NCI-H2107 treated with DMSO at 0.1 percent for 48 hours (cell line): ENCODE measurements at regions not wholly inside any gene's neighbourhood (a gene's known extent, or its start where the extent isn't known, plus 50 kb on each side); places are given as distances from the start of the nearest gene placed in this dataset.
"Not testable (repeated sequence)": the region's sequence is repeated elsewhere in the genome, so short reads cannot be mapped to it uniquely, and the experiment has no call there.

Experiments
- DNase-seq: peaks from one replicate; lab custom pipeline; 2025; ENCODE audit not compliant: unreplicated experiment; lab: John Stamatoyannopoulos, UW

DNA sequence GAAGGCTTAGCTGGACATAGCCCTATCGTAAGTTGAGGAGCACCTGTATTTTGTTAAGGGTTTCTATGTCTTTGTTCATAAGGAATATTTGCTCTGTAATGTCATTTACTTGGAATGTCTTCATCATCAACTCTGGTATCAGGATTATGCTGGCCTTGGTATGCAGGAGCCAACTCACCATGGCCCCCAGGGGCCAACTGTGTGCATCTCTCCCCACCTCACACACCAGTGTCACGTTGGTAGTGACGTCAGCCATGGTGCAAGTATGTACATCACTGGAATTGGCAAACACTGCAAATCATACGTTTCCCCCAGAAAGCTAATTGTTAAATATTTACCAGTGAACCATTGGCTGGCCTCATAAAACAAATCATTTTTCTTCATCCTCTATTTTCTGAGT, 70.8 kb downstream of the YTHDF1 start:
- DNase-seq: no peak

DNA sequence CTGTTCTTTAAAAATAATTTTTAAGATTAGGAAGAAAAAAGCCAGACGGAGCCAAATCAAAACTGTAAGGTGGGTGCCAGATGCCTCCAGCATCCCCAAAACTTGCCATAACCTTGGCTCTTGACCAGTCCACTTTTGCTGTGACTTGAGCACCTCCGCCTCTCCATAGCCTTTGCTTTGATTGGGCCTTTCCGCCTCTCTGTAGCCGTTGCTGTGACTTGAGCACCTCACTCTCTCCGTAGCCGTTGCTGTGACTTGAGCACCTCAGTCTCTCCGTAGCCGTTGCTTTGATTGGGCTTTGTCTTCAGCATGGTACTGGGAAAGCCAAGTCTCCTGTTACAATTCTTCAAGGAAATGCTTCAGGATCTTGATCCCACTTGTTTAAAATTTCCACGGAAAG, 73.0 kb downstream of the YTHDF1 start:
- no peak for DNase-seq

DNA sequence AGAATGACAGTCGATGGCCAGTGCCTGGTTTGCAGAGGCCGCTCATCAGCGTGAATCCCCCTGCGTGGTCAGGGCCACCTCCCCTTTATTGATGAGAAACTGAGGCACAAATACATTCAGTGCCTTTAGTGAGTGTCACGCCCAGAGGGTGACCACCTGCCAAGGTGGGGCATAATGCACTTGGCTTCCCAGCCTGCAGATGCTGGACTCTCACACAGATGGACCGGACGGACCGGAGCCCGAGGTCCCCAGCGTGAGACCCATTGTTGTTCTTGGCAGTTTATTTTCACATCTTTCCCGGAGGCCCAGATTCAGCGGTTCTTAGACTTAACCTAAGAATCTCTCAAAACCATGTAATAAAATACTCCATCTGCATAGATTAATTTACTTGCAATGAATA, 74.4 kb downstream of the YTHDF1 start:
- DNase-seq: no peak

DNA sequence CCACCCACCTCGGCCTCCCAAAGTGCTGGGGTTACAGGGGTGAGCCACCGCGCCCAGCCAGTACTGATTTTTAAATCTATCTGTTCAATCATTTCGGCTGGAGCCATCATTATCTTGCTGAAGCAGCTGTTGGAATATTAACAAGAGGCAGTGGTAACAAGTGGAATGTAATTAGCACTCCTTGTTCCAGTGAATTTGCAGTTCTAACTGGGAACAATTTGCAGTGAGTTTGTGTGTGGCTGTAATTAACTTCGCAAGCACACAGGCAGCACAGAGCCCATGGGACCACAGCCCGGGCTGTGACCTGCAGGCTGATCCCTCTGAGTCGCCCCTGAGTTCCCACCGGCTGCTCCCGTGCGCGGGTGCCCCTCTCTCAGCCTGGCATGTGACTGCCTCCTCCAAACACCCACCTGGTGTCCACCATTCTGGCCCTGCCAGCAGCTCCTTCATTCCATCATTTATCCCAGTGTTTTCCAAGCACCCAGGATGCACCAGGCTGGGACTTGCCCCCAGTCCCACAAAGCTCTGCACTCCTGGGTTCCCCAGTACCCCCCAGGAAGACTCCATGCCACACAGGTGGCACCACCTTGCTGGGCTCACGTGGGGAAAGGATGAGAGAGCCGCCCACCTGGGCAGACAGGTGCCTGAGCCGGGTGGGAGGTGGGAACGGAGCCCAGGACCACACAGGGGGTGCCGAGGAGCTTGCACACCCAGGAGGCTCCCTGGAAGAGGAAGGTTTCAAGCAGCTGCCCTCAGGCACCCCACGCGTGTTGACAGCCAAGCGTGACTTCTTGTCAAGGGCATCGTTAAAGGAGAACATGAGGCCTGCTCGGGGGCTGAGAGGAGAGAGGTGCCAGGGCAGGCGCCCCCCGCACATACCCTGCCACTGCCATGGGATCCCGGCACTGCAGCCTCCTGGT, 75.2 kb downstream of the YTHDF1 start:
- no peak for DNase-seq

DNA sequence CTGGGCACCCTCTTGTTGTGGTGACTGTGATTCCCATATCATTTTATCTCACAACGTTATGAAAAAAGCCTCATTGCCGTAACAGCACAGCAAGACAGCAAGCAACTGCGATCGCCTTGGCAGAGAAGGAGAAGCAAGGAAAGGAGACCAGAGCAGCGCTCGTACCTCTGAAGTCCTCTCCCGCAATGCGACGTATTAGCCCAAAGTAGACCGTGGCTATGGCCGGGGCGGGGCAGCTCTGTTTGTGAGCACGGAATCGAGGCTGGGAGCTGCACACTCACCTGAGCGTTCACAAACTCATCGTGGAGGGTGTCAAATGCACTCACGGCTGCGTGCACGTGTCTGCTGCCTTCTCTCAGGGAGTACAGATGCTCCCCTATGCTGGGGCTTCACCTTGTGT, 76.1 kb downstream of the YTHDF1 start:
- no peak for DNase-seq

DNA sequence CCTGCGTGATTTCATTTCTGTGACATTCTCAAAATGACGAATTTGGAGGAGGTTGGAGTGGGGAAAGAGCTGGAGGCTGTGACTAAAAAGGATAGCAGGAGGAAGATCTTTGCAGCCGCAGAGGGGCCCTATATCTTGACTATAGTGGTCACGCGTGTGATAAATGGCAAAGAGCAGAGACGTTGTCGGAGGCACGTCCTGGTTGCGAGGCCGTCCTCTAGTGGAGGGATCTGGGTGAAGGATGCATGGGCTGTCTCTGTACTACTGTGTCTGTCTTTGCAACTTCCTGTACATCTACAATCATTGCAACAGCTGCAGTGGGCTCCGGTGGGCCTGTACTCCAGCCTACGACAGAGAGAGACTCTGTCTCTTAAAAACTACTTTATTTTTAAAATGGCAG, 76.6 kb downstream of the YTHDF1 start:
- DNase-seq: no peak

DNA sequence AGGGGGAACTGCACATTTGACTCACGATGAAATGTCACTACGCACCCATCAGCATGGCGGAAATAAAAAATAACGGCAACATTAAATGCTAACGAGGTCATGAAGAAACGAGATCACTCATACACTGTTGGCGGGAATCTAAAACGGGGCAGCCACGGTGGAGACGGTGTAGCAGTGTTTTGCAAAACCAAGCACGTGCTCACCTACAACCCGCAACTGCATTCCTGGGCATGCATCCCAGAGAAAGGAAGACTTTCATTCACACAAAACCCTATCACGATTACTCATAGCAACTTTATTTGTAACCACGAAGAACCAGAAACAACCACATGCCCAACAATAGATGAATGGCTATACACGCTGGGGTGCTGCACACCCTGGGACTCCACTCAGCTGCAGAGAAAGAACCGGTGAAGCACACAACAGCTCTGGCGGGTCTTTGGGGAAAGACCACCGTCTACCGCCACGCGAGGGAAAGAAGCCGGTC, 77.0 kb downstream of the YTHDF1 start:
- DNase-seq: no peak

DNA sequence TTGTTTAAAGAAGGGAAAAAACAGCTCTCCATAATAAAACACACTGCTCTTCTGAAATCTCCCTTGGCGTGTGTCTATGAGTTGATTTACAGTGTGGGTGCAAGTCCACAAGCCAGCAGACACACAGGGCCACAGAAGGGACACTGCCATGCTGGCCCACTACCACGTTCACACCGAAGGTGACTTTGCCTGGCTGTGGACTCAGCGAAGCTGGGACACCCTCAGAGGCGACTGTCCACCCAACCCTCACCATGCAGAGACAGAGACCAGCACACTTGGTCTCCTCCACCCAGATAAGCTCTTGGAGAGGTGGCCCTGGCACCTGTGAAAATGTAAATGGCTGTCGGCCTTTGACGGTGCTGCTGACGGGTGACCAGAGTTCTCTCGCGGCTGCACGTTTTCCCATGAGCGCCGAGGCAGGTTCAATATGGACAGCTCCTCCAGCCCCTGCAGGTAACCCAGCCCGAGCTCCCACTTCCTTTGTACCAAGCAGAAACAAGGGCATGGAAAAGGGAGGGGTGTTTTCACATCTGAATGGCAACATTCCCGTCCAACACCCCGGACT, 78.0 kb downstream of the YTHDF1 start:
- no peak for DNase-seq

DNA sequence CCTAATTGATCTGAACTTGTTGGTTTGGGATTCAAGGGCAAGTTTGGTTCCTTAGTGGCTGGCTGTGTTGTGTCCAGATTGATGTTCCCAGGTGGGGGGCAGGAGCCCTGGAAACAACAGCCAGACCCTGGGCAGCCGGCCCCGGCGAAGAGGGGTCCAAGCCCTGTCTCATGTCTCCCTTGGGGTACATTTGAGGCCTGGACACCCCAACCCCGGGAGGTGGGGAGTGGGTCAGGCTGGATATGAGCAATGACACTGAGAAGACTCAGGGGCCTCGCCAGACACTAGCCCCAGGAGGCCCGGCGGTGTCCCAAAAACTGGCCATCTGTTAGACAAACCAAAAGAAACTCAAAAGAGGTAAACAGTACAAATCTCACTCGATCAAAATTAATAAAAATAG, 79.6 kb downstream of the YTHDF1 start:
- DNase-seq: no peak

DNA sequence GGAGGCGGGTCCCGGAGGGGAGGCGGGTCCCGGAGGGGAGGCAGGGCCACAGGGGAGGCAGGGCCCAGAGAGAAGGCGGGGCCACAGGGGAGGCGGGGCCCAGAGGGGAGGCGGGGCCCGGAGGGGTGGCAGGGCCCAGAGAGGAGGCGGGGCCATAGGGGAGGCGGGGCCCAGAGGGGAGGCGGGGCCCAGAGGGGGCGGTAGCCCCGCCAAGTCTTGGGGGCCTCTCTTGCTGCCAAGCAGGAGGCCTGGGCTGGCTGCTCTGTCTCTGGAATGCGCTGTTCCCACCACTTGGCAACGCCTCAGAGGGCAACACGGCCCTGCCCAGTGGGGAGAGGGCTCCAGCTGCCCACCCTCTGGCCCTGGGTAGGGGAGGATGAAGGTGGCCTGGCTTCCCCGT, 80.5 kb downstream of the YTHDF1 start:
- no peak for DNase-seq

DNA sequence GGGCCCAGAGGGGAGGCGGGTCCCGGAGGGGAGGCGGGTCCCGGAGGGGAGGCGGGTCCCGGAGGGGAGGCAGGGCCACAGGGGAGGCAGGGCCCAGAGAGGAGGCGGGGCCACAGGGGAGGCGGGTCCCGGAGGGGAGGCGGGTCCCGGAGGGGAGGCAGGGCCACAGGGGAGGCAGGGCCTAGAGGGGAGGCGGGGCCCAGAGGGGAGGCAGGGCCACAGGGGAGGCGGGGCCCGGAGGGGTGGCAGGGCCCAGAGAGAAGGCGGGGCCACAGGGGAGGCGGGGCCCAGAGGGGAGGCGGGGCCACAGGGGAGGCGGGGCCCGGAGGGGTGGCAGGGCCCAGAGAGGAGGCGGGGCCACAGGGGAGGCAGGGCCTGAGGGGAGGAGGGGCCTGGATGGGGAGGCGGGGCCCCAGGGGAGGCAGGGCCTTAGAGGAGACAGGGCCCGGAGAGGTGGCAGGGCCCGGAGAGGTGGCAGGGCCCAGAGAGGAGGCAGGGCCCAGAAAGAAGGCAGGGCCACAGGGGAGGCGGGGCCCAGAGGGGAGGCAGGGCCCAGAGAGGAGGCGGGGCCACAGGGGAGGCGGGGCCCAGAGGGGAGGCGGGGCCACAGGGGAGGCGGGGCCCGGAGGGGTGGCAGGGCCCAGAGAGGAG, 81.1 kb downstream of the YTHDF1 start:
- not testable (repeated sequence) for DNase-seq

DNA sequence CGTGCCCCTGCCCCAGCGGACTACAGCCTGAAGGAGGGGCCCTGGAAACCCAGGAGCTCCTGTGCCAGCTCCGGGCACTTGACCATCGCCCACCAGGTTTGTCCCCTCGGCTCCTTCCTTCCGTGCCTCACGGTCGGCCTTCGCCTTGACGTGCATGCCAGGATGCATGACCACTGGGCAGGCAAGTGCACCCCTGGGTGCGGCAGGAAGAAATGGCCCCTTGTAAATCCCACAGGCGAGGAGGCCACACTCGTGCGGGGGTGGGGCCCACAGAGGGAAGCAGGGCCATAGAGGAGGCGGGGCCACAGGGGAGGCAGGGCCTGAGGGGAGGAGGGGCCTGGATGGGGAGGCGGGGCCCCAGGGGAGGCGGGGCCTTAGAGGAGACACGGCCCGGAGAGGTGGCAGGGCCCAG, 81.7 kb downstream of the YTHDF1 start:
- DNase-seq: no peak

DNA sequence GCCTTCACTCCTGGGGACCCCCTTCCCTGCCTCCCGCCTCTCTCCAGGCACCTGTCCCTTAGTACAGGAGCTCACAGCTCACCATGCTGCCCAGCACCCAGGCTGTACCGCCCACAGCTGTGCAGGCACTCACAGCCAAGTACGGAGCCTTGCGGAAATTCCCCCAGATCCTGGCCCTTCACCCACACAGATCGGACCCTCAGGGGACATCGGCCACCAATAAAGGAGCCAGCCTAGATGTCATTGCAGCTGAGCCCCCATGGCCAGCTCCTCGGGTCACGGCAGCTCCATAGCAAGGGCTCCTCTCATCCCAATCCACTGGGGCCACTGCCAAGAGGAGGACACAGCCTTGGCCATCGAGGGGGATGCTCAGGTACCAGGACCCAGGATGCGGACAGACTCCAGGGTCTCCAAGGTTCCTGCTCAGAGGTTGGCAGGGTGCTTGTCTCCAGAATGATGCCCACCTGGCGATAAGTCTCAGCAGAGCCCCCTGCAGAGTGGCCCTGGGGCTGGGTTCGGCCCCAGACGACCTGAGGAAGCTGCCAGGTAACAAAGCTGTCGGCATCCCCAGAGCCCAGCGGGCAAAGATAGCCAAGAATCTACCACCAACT, 82.3 kb downstream of the YTHDF1 start:
- no peak for DNase-seq

DNA sequence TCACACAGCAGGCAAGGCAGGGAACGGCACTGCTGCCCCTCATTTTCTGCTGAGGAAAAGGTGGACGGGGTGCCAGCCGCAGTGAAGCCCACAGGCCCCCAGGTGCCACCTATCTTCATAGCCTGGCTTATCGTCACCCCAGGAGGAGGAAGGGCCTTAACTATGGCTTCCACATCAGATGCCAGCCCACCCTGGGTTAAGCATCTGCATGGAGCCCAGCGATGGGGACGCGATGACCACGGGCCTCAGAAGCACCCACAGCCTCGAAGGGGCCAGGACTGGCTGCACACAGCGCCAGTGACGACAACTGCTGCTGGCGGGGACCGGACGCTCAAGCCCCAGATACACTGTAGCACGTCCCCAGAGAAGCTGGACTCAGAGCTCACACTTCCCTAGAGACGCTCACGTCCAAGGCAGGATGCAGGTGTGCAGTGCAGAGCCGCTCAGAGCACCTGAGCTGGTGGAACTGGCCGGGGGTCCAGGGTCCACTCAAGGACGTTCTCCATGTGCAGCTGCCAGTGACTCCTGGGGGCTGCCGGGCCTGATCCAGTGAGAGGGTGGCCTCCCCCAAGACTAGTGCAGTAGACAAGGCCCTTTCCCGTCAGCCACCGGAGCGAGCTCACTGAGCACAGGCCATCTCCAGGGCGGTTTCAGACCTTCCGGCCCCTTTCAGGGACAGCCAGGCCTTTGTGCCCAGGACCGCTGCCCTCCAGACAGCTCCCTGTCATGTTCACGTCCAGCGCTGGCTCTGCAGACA, 83.0 kb downstream of the YTHDF1 start:
- DNase-seq: no peak

DNA sequence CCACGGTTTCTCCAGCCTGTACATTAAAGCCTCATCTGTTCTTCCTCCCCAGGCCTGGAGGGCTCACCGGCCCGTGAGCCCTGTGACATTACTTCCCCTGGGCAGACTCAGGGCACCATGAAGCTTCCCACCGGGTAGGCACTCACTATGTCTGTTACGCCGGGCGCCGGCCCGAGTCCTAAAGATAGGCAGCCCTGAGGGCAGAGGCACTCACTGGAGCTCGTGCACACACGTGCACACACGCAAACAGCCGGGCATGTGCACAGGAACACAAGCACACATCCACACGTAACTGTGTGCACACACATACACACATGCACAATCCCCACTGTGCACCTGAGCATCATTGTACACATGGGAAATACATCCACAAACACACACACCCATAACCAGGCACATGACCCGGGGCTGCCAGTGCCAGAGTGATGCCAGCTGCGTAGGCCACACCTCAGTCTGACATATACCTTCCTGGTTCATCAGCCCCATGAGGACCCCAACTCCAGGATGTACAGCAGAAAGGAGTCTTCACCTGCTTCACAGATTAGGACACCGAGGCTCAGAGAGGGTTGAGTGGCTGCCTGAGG, 83.7 kb downstream of the YTHDF1 start:
- DNase-seq: no peak

DNA sequence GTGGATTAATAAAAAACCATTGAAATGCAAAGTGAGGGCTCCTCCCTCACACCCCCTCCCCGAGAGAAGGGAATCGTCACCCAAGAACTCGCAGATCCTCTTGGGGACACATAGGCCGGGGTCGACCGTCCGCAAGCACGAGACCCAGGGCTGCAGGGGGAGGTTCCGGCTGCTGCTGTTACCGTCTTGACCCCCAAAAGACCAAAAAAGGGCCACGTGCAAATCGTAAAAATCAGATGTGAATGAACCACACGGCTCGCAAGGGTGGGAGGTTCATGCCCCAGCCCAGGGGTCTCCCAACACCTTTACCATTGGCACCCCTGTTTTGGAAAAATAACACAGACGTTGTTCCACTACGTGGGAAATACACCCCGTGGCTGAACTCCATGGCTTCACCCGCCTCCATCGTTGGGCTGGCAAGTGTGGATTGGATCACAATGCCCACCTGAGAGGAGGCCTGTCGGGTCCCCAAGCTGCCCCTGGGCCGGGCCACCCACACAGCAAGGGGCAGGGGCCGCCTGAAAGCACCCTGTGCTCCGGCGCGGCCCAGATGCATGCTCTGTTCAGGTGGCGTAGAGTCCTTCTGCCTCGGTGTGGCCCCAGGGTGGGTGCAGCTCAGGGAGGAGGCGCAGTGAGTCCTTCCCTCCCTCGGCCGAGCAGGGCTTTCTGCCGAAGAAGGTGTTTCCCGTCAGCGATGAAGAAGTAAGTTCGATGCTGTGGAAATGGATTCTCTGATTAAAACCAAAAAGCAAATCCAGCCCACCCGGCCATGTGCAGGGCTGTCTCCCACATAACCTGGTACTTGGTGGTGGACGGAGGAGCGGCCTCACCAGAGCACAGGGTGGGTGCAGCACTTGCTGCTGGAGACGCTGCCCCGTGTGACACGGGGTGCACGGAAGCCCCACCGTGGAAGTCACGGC, 85.0 kb downstream of the YTHDF1 start:
- no peak for DNase-seq

DNA sequence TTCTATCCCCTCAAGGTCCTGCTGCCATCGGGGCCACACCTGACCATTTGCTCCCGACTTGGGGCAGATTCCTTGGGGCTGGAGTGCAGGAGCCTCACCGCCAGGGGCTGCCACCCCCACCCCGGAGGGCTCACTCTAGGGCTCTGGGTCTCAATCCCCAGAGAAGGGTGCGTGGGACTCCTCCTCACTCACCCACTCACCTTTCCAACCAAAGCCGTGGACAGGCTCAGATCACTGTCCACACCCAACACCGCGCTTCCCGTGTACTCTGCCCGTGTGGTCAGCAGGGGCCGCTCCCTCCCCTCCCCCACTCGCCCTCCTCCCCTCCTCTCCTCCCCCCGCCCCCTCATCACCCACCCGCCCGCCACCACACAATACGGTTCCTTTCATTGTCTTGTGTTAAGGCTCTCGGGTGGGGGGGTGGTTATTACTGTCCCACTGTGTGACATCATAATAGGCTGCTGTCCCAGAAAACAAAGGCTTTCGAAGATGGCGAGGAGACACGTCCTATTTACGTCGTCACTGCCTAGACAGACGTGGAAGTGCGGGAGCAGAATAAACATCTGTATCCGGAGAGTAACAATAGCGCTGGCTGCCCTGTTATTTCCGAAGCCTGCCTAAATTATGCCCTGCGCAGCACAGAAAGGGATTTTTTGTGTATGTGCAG, 85.8 kb downstream of the YTHDF1 start:
- no peak for DNase-seq

DNA sequence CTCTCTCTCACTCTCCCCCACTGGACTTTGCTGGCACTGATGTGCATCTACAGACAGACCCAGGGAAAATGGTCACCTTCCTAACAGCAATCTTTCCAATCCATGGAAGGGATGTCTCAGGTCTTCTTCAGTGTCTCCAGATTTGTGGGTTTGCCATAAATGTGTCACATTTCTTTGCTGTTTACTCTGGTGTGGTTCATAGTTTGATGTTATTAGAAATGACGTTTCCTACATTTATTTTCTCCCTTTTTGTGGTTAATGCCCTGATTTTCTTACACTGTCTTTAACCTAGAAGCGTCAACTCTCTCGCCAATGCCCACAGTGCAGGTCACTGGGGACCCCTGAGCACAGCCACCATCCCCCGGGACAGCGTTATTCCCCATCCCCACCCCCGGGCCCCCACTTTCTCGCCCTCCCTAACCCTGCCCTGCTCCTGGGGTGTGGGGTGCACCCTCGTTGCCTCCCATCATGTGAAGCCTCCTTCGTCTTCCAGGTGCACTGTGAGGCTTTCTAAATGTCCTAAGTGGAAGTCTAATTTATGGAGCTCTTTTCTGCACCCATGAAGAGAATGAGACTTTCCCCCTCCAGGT, 86.5 kb downstream of the YTHDF1 start:
- no peak for DNase-seq

DNA sequence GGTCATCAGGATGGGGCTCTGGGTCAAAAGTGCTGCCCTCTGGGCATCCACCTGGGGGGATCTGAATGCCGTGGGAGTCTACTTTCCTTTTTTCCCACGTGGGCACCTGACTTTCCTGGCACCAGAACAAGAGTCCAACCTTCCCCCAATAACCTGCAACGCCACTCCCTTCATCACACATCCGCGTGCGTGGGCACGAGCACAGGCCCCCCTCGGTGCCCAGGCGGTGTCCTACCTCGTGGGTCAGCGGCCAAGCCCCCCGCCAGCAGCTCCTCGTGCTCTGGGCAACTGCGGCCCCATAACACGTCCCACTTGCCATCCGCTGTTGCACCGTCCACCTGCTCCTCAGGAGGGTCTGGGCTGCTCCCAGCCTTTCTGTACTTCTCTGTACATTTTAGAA, 87.0 kb downstream of the YTHDF1 start:
- DNase-seq: no peak
